NT2/D1 (cell line): ENCODE measurements at regions not wholly inside any gene's neighbourhood (a gene's known extent, or its start where the extent isn't known, plus 50 kb on each side); places are given as distances from the start of the nearest gene placed in this dataset.
"Not testable (repeated sequence)": the region's sequence is repeated elsewhere in the genome, so short reads cannot be mapped to it uniquely, and the experiment has no call there.

Experiments used
- DNase-seq: peaks from one replicate; pipeline ENCODE4 v3.0.0-alpha.2; 2011; ENCODE audit warnings: low read depth, low spot score
- H3K27me3 ChIP-seq: 2 replicates; pipeline ENCODE4 v1.6.0; 2011; ENCODE audit warnings: mild to moderate bottlenecking; ENCODE audit not compliant: insufficient read length, insufficient read depth
- H3K36me3 ChIP-seq: 2 replicates; pipeline ENCODE4 v1.6.1; 2011; ENCODE audit warnings: mild to moderate bottlenecking, low read length, mixed read lengths; ENCODE audit not compliant: insufficient read depth, insufficient read length
- H3K4me1 ChIP-seq: 2 replicates; pipeline ENCODE4 v1.5.1; 2011; ENCODE audit not compliant: insufficient read depth, insufficient read length
- H3K4me3 ChIP-seq: 2 replicates; pipeline ENCODE4 v1.5.1; 2011; ENCODE audit warnings: low read depth; ENCODE audit not compliant: insufficient read length
- H3K9ac ChIP-seq: 2 replicates; pipeline ENCODE4 v1.6.0; 2011; ENCODE audit warnings: low read depth; ENCODE audit not compliant: insufficient read length
- H3K9me3 ChIP-seq: 2 replicates; pipeline ENCODE4 v1.5.1; 2011; ENCODE audit warnings: mild to moderate bottlenecking, low read length; ENCODE audit not compliant: insufficient read depth
- SUZ12 ChIP-seq: IDR thresholded peaks from 2 replicates; pipeline ENCODE4 v1.6.1; 2011; ENCODE audit not compliant: insufficient read length, insufficient read depth; ENCODE audit errors: extremely low read depth
- YY1 ChIP-seq: IDR thresholded peaks from 2 replicates; pipeline ENCODE4 v1.6.1; 2011; ENCODE audit not compliant: insufficient read length, insufficient read depth
- ZNF274 ChIP-seq: IDR thresholded peaks from 2 replicates; pipeline ENCODE4 v1.6.1; 2011; ENCODE audit warnings: mild to moderate bottlenecking, low read depth, low read length

GRCh38 chr6:78530208-78530607 is 337.1 kb upstream of the IRAK1BP1 start:
- Histone ChIP-seq H3K4me1 (no peaks in the 10 kb centered on the region), H3K9me3 (no peaks in the 10 kb centered on the region), H3K4me3 (no peak overlapping the region), H3K36me3 (no peaks in the 10 kb centered on the region), H3K9ac (no peak overlapping the region), H3K27me3 (no peaks in the 10 kb centered on the region)
- TF ChIP-seq SUZ12 (no peak), ZNF274 (no peak), YY1 (no peak)
- DNase-seq: no peak

- no peak for DNase-seq
- Histone ChIP-seq H3K9me3 (no peaks in the 10 kb centered on the region), H3K27me3 (no peaks in the 10 kb centered on the region)
These were observed 333.9 kb upstream of the IRAK1BP1 start for GRCh38 chr6:78533426-78533825.

GRCh38 chr6:78533876-78534275 is 333.5 kb upstream of the IRAK1BP1 start:
- TF ChIP-seq YY1 (no peak), SUZ12 (no peak), ZNF274 (no peak)
- H3K4me1 ChIP-seq: no peaks in the 10 kb centered on the region

More at GRCh38 chr6:78533426-78533825, 333.9 kb upstream of the IRAK1BP1 start:
- H3K9ac ChIP-seq: no peak overlapping the region
- H3K4me3 ChIP-seq: no peak overlapping the region
- no peak for TF ChIP-seq ZNF274
- no peak for TF ChIP-seq SUZ12
- no peak for TF ChIP-seq YY1
- H3K4me1 ChIP-seq: no peaks in the 10 kb centered on the region
- H3K36me3 ChIP-seq: no peaks in the 10 kb centered on the region

GRCh38 chr6:78538002-78538401 is 329.3 kb upstream of the IRAK1BP1 start:
- H3K36me3 ChIP-seq: no peaks in the 10 kb centered on the region
- H3K9me3 ChIP-seq: no peaks in the 10 kb centered on the region
- H3K4me3 ChIP-seq: no peak overlapping the region
- no peak overlapping the region for H3K9ac ChIP-seq
- no peaks in the 10 kb centered on the region for H3K27me3 ChIP-seq
- TF ChIP-seq YY1 (no peak), ZNF274 (no peak), SUZ12 (no peak)
- no peaks in the 10 kb centered on the region for H3K4me1 ChIP-seq
- DNase-seq: no peak

More at GRCh38 chr6:78533876-78534275, 333.5 kb upstream of the IRAK1BP1 start:
- Histone ChIP-seq H3K27me3 (no peaks in the 10 kb centered on the region), H3K9ac (no peak overlapping the region), H3K9me3 (no peaks in the 10 kb centered on the region), H3K36me3 (no peaks in the 10 kb centered on the region), H3K4me3 (no peak overlapping the region)
- no peak for DNase-seq

- not testable (repeated sequence) for H3K27me3 ChIP-seq, H3K4me1 ChIP-seq, H3K9me3 ChIP-seq, DNase-seq, H3K36me3 ChIP-seq, H3K4me3 ChIP-seq, H3K9ac ChIP-seq
These were observed 319.7 kb upstream of the IRAK1BP1 start for GRCh38 chr6:78547636-78548035.

- H3K4me3 ChIP-seq: no peak overlapping the region
- DNase-seq: no peak
- no peak overlapping the region for H3K9ac ChIP-seq
- no peaks in the 10 kb centered on the region for H3K27me3 ChIP-seq
- no peaks in the 10 kb centered on the region for H3K36me3 ChIP-seq
- no peaks in the 10 kb centered on the region for H3K4me1 ChIP-seq
- peaks cover 13% of the 10 kb centered on the region; the same call in 1 of the 2 replicates for H3K9me3 ChIP-seq
- TF ChIP-seq SUZ12 (no peak), YY1 (no peak), ZNF274 (no peak)
These were observed 316.0 kb upstream of the IRAK1BP1 start for GRCh38 chr6:78551361-78551760.

GRCh38 chr6:78552435-78552834 is 314.9 kb upstream of the IRAK1BP1 start:
- TF ChIP-seq SUZ12 (no peak), ZNF274 (no peak), YY1 (no peak)
- DNase-seq: no peak
- peaks cover 19% of the 10 kb centered on the region; the same call in 1 of the 2 replicates for H3K9me3 ChIP-seq
- no peaks in the 10 kb centered on the region for H3K27me3 ChIP-seq
- H3K36me3 ChIP-seq: no peaks in the 10 kb centered on the region
- no peak overlapping the region for H3K9ac ChIP-seq
- no peaks in the 10 kb centered on the region for H3K4me1 ChIP-seq
- no peak overlapping the region for H3K4me3 ChIP-seq

GRCh38 chr6:78554341-78554740 is 313.0 kb upstream of the IRAK1BP1 start:
- TF ChIP-seq YY1 (no peak), ZNF274 (no peak), SUZ12 (no peak)
- H3K36me3 ChIP-seq: no peaks in the 10 kb centered on the region
- no peak for DNase-seq
- H3K4me3 ChIP-seq: no peak overlapping the region
- H3K27me3 ChIP-seq: no peaks in the 10 kb centered on the region
- H3K9me3 ChIP-seq: peaks cover 19% of the 10 kb centered on the region; the same call in 1 of the 2 replicates
- H3K4me1 ChIP-seq: no peaks in the 10 kb centered on the region
- no peak overlapping the region for H3K9ac ChIP-seq
